Brain microvascular endothelial cell (primary cell): ENCODE measurements at regions not wholly inside any gene's neighbourhood (a gene's known extent, or its start where the extent isn't known, plus 50 kb on each side); places are given as distances from the start of the nearest gene placed in this dataset.

Source experiments
- DNase-seq: peaks from one replicate; pipeline ENCODE4 v3.0.0-alpha.2; 2020
- H3K27ac ChIP-seq: fragments of 250-450 bp; sonication (Bioruptor Pico); 2 replicates; pipeline ENCODE4 v1.5.1; 2020; ENCODE audit warnings: mild to moderate bottlenecking, moderate library complexity
- H3K27me3 ChIP-seq: fragments of 250-450 bp; sonication (Bioruptor Pico); replicated peaks from 2 replicates; pipeline ENCODE4 v1.5.1; 2020; ENCODE audit warnings: mild to moderate bottlenecking
- H3K36me3 ChIP-seq: fragments of 250-450 bp; sonication (Bioruptor Pico); replicated peaks from 2 replicates; pipeline ENCODE4 v1.5.1; 2020; ENCODE audit warnings: mild to moderate bottlenecking
- H3K4me3 ChIP-seq: 2 replicates; pipeline ENCODE4 v1.5.1; 2011; ENCODE audit warnings: low read depth, mild to moderate bottlenecking, control low read depth, low read length, moderate library complexity
- in situ Hi-C: cut with HindIII; loops from 2 replicates; pipeline ENCODE4 v1.10.0; 2017; ENCODE audit warnings: low sequenced_read_pairs, low pct_ligation_motif_present
- TF ChIP-seq, protein P1 (sequence below): IDR thresholded peaks from 2 replicates; pipeline ENCODE4 v1.5.1; 2011; ENCODE audit warnings: low read depth, mild to moderate bottlenecking, moderate library complexity, low read length, control low read depth, inconsistent platforms; ENCODE audit errors: missing control alignments

DNA sequence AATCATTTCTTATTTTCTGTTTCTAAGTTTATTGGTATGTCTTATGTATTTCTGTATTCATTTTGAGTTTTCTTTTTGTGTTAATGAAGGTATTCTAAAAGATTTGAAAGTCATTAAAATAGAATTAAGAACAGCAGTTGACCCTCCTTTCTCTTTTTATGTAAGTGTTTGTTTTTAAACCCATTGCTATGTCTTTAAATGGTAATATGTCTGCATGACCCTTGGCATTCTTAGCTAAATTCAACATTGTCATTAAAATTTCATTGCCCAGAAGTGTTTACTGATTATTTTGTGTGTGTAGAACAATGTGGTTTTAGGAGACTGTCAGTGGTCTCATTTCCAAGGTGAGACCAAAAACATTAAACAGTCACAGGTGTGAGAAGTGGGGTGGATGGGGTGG is 197.8 kb downstream of the PCDH7 start:
- Histone ChIP-seq H3K27me3 (no peaks in the 10 kb centered on the region), H3K27ac (no peak overlapping the region), H3K36me3 (no peaks in the 10 kb centered on the region), H3K4me3 (no peak overlapping the region)
- TF ChIP-seq, protein P1, sequence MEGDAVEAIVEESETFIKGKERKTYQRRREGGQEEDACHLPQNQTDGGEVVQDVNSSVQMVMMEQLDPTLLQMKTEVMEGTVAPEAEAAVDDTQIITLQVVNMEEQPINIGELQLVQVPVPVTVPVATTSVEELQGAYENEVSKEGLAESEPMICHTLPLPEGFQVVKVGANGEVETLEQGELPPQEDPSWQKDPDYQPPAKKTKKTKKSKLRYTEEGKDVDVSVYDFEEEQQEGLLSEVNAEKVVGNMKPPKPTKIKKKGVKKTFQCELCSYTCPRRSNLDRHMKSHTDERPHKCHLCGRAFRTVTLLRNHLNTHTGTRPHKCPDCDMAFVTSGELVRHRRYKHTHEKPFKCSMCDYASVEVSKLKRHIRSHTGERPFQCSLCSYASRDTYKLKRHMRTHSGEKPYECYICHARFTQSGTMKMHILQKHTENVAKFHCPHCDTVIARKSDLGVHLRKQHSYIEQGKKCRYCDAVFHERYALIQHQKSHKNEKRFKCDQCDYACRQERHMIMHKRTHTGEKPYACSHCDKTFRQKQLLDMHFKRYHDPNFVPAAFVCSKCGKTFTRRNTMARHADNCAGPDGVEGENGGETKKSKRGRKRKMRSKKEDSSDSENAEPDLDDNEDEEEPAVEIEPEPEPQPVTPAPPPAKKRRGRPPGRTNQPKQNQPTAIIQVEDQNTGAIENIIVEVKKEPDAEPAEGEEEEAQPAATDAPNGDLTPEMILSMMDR, result no peak
- in situ Hi-C loops, result no loop called here
- DNase-seq, result no peak

DNA sequence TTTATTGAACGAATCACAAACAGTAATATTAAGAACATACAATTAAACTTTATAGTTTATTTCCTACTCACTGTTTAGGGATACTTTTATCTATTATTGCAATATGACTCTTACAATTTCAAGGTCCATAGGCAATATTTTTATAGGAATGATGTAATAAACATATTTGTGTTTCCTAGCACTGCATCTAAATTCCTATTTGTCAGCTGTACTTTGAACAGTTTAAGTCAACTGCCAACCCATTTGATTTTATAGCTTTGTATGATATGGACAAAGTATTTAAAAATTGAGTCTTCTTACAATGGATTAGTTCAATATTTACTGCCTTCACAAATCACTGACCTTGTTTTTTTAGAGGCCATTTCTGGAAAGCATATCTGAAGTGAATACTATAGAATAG is 199.3 kb downstream of the PCDH7 start:
- DNase-seq, result no peak
- Histone ChIP-seq H3K4me3 (no peak overlapping the region), H3K27me3 (no peaks in the 10 kb centered on the region), H3K36me3 (no peaks in the 10 kb centered on the region), H3K27ac (no peak overlapping the region)
- TF ChIP-seq, protein P1, result no peak
- in situ Hi-C loops, result no loop called here

DNA sequence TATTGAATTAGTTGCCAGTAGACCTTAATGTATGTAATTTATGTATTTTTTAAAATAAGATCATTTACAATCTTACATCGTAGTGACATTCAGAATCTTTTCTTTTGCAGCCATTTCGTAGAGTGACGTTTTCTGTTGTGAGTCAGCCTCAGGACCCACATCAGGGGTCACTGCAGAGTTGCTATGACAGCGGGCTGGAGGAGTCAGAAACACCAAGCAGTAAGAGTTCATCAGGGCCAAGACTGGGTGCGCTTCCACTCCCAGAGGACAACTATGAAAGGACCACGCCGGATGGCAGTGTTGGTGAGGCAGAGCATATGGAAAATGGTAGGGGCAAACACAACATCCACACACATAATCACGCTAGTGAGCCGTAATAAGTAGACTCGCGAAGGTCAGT is 199.9 kb downstream of the PCDH7 start:
- H3K36me3 ChIP-seq, result no peaks in the 10 kb centered on the region
- in situ Hi-C loops, result no loop called here
- DNase-seq, result no peak

DNA sequence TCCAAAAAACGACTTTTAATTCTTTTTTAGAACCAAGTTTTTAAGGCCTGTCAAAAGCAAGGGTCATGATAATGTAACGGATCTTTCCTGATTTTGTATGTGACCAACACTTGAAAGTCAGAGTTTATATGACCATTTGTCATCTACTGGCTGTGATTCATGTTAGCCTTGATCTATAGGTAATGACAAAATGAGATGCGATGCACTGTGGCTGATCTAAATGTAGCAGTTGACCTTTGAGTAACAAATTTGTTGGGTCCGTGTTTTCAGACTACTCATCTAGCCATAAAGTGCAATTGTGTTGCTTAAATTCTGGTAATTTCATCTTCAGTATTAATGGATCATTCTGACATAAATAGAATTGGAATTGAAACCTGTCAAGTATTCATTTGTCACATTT is 202.5 kb downstream of the PCDH7 start:
- H3K36me3 ChIP-seq, result no peaks in the 10 kb centered on the region
- in situ Hi-C loops, result no loop called here
- DNase-seq, result no peak
- H3K4me3 ChIP-seq, result no peak overlapping the region
- H3K27me3 ChIP-seq, result no peaks in the 10 kb centered on the region
- TF ChIP-seq, protein P1, result no peak
- H3K27ac ChIP-seq, result no peak overlapping the region

More for the DNA sequence above, 199.9 kb downstream of the PCDH7 start:
- TF ChIP-seq, protein P1, result no peak
- H3K4me3 ChIP-seq, result no peak overlapping the region
- no peaks in the 10 kb centered on the region for H3K27me3 ChIP-seq
- no peak overlapping the region for H3K27ac ChIP-seq

DNA sequence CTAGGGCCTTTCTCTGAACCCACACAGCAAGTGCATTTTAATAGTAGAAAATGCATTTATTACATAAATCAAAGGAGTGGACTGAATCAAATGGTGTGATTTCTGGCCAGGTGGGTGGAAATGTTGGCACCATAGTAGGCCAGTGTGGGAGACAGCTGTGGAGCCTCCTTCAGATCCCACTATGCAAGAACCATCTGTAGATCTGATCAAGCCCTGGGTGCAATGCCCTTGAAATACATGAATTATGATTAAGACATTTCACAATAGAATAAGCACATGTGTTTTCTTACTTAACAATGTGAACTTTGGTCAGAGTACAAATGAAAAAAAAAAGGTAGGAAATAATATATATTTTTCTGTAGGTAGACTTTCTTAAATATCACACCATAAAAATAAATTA is 204.3 kb downstream of the PCDH7 start:
- H3K36me3 ChIP-seq, result no peaks in the 10 kb centered on the region
- TF ChIP-seq, protein P1, result no peak
- in situ Hi-C loops, result no loop called here
- no peak overlapping the region for H3K27ac ChIP-seq
- no peak for DNase-seq
- no peak overlapping the region for H3K4me3 ChIP-seq
- H3K27me3 ChIP-seq, result no peaks in the 10 kb centered on the region

DNA sequence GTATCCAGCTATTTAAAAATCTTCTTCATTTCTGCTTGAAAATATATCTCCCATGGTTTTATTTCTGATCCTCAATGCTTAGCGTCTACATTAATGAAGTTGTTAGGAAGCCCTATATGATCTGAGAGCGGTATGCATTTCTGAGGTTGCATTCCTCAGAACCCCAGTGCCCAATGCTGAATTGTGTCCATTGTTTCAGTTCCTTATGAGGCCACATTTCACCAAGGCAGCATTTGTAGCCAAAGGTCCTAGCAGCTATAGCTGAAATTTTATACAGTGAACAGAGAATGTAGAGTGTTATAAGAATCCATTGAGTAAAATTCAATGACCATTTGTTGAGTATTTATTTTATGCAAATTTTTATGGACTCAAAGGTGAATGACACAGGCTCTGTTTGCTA is 209.5 kb downstream of the PCDH7 start:
- TF ChIP-seq, protein P1, result no peak
- Histone ChIP-seq H3K27ac (no peak overlapping the region), H3K4me3 (no peak overlapping the region), H3K27me3 (no peaks in the 10 kb centered on the region), H3K36me3 (no peaks in the 10 kb centered on the region)
- in situ Hi-C loops, result no loop called here
- DNase-seq, result no peak
